GM13977 (cell line): ENCODE measurements at regions not wholly inside any gene's neighbourhood (a gene's known extent, or its start where the extent isn't known, plus 50 kb on each side); places are given as distances from the start of the nearest gene placed in this dataset.

Source experiments
- DNase-seq: peaks from one replicate; pipeline ENCODE4 v3.0.0; 2012; ENCODE audit warnings: low spot score
- in situ Hi-C: fragments of 300-500 bp; cut with MboI; formaldehyde crosslinking; loops from one replicate; pipeline ENCODE4 v1.12.0; 2022; ENCODE audit warnings: low sequenced_read_pairs, low pct_unique_long_range_greater_than_20kb, mixed read lengths, inconsistent platforms; ENCODE audit not compliant: unreplicated experiment
- TF ChIP-seq, protein P1 (sequence below): IDR thresholded peaks from 2 replicates; pipeline ENCODE4 v1.5.1; 2012; ENCODE audit warnings: mild to moderate bottlenecking, control low read depth; ENCODE audit not compliant: insufficient read depth; ENCODE audit errors: extremely low read depth, missing control alignments

DNA sequence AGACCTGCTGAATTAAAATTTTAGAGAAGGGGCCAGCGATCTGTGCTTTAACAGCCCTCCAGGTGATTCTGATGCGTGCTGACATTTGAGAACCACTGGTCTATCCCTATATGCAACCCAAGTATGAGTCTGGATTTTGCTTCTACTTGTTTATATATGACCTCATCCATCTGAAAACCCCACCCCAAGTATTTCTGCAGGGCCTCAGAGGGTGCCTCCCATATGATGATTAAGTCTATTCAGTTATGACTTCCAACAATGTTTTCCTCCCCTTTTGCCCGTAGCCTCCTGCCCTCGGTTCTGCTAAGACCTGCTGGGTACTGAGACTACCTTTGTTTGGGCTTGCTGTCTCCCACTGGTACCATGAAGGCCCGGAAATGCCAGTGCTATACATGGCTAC, 376.0 kb upstream of the SMARCA2 start:
- no peak for DNase-seq
- TF ChIP-seq, protein P1, sequence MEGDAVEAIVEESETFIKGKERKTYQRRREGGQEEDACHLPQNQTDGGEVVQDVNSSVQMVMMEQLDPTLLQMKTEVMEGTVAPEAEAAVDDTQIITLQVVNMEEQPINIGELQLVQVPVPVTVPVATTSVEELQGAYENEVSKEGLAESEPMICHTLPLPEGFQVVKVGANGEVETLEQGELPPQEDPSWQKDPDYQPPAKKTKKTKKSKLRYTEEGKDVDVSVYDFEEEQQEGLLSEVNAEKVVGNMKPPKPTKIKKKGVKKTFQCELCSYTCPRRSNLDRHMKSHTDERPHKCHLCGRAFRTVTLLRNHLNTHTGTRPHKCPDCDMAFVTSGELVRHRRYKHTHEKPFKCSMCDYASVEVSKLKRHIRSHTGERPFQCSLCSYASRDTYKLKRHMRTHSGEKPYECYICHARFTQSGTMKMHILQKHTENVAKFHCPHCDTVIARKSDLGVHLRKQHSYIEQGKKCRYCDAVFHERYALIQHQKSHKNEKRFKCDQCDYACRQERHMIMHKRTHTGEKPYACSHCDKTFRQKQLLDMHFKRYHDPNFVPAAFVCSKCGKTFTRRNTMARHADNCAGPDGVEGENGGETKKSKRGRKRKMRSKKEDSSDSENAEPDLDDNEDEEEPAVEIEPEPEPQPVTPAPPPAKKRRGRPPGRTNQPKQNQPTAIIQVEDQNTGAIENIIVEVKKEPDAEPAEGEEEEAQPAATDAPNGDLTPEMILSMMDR, result no peak
- in situ Hi-C loops, result no loop called here

DNA sequence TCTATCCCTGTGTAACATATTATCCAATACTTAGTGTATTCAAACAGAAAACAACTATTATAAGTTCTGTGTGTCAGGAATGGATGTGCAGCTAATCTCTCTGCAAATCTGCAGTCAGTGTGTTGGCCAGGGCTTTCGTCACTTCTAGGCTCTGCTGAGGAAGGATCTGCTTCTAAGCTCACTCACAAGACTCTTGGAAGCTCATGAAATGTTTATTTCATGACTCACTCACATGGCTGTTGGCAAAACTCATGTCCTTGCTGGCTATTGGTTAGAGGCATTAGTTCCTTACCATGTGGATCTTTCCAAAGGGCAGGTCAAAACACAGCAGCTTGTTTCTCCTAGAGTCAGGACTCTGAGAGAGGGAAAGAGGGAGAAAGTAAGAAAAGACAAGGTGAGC, 367.4 kb upstream of the SMARCA2 start:
- TF ChIP-seq, protein P1, result no peak
- DNase-seq, result no peak
- in situ Hi-C loops, result no loop called here

DNA sequence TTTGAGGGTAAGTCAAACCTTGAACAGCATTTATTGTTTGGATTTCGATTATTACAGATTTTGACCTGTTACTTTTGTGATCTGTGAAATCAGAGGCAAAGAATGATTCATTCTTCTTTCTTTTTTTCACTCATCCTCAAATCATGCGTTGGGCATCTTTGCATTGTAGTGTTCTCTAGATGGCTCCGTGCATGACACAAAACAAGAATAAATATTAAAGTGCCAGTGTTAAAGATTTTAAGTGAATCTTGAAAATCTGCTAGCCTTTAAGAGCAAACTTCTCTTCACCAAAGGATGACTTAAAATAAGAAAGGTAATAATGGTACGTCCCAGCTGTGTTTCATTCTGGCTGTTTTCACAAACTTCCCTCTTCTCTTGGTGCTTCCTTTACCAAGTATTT, 361.9 kb upstream of the SMARCA2 start:
- TF ChIP-seq, protein P1, result no peak
- in situ Hi-C loops, result no loop called here
- no peak for DNase-seq

DNA sequence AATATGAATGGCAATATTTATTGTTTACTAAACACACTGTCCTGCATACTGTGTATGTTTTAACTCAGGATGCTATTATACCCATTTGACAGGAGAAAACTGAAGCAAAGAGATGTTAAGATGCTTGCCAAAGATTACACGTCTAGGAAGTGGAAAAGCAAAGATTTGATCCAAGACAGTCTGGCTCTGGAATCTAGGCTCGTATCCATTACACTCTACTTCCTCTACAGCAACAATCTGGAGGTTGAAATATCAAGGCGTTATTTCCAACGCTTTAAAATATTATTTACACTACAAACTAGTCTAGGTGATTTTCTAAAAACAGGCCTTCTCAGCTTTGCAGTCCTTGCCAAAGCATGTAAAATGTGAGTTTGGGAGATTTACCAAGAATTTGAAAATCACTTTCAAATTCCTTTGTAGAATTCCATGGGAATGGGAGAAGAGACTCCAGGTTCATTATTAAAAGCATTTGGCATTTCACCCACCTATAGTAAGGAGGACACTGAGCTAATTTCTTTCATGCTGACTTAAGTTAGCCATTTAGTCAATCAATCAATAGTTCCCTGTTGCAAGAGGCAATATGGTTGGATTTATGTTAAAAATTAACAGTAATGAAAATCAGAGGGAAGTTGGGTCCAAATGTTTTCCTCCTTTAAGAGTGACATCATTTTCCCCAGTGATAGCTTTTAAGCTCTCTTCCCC, 356.3 kb upstream of the SMARCA2 start:
- in situ Hi-C loops, result no loop called here
- DNase-seq, result no peak
- TF ChIP-seq, protein P1, result no peak

DNA sequence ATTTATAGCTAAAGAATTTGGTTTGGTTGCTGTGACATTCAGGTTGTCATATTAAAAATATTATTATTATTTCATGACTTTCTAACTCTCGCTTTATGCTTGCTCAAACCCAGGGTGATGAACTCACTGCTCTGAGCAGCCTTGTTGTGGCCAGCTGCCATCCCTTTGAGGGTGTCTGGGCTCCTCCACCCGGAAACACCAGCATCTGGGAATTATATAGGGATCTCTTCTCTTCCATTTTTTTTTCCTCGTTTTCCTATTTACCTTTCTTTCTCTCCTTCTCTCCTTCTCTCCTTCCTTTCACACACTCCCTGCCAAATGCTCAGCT, 355.8 kb upstream of the SMARCA2 start:
- in situ Hi-C loops, result no loop called here
- DNase-seq, result no peak
- TF ChIP-seq, protein P1, result no peak

DNA sequence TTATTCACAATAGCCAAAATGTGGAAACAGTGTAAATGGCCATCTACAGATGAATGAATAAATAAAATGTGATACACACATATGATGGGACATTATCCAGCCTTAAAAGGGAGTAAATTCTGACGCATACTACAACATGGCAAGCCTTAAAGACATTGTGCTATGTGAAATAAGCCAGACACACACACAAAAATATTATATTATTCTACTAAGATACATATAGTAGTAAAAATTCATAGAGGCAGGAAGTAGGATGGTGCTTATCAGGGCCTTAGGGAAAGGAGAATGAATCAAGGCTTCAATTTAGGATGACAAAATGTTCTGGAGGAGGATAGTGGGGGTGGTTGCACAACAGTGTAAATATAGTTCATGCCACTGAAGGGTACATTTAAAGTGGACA, 346.7 kb upstream of the SMARCA2 start:
- DNase-seq, result no peak
- in situ Hi-C loops, result no loop called here
- TF ChIP-seq, protein P1, result no peak
